Activated CD8-positive, alpha-beta T cell treated with anti-CD3 and anti-CD28 coated beads for 36 hours (primary cell): ENCODE measurements at regions not wholly inside any gene's neighbourhood (a gene's known extent, or its start where the extent isn't known, plus 50 kb on each side); places are given as distances from the start of the nearest gene placed in this dataset.

Experiments
- ATAC-seq: fragments of 200-7000 bp; cut with Tn5 transposase; one replicate; pipeline ENCODE4 v1.10.0; 2021; ENCODE audit warnings: mild to moderate bottlenecking, moderate library complexity
- CTCF ChIA-PET: fragments of 350-600 bp; sonication (Branson Sonifier 250); formaldehyde crosslinking; loops from one replicate; lab custom pipeline; 2021; ENCODE audit warnings: antibody characterized with exemption; lab: Charles Lee
- POLR2A ChIA-PET: fragments of 350-600 bp; sonication (Branson Sonifier 250); formaldehyde crosslinking; loops from one replicate; lab custom pipeline; 2021; ENCODE audit warnings: antibody characterized with exemption; lab: Charles Lee
- DNase-seq: peaks from one replicate; pipeline ENCODE4 v3.0.0-alpha.2; 2020
- H3K27ac Mint-ChIP-seq: one replicate; pipeline ENCODE4 v1.8.0; 2021; ENCODE audit warnings: mild to moderate bottlenecking, mixed read lengths
- H3K27me3 Mint-ChIP-seq: one replicate; pipeline ENCODE4 v1.8.0; 2021; ENCODE audit warnings: mixed read lengths
- H3K36me3 Mint-ChIP-seq: one replicate; pipeline ENCODE4 v1.8.0; 2021; ENCODE audit warnings: low read depth, mixed read lengths
- H3K4me1 Mint-ChIP-seq: one replicate; pipeline ENCODE4 v1.8.0; 2021; ENCODE audit warnings: low read depth, mixed read lengths
- H3K4me3 Mint-ChIP-seq: one replicate; pipeline ENCODE4 v1.8.0; 2021; ENCODE audit warnings: mild to moderate bottlenecking, moderate library complexity, mixed read lengths
- H3K9me3 Mint-ChIP-seq: one replicate; pipeline ENCODE4 v1.8.0; 2021; ENCODE audit warnings: mixed read lengths
- intact Hi-C: fragments of 100-400 bp; cut with micrococcal nuclease; formaldehyde crosslinking; loops from one replicate; pipeline ENCODE4 v1.10.0; 2022
- TF ChIP-seq, protein P1 (sequence below): fragments of 200-600 bp; IDR thresholded peaks from one replicate; pipeline ENCODE4 v1.8.0; 2022; ENCODE audit warnings: antibody characterized with exemption, mild to moderate bottlenecking

DNA sequence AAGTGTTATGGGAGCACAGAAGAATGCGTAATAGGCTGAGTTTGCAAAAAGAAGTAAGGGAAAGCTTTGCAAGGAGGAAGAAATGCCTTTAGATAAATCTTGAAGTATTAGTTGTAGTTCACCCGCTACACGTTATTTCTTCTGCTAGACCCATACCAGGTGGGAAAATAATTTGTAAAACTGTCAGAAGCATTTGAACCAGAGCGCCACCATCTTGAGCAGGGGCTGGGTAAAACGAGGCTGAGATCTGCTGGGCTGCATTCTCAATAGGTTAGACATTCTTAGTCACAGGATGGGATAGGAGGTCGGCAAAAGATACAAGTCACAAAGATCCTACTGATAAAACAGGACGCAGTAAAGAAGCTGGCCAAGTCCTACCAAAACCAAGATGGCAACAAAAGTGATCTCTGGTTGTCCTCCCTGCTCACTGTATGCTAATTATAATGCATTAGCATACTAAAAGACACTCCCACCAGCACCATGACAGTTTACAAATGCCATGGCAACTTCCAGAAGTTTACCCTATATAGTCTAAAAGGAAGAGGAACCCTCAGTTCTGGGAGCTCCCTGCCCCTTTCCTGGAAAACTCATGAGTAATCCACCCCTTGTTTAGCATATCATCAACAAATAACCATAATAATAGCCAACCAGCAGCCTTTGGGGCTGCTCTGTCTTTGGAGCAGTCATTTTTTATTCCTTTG lies 50.0 kb upstream of the ZNF280D start:
- Mint-ChIP-seq H3K27ac (no peak overlapping the region), H3K27me3 (peaks cover 2% of the 10 kb centered on the region), H3K9me3 (peaks cover 4% of the 10 kb centered on the region), H3K4me3 (no peak overlapping the region), H3K4me1 (peaks cover 19% of the 10 kb centered on the region), H3K36me3 (peaks cover 4% of the 10 kb centered on the region)
- ATAC-seq (no peak), DNase-seq (no peak)
- intact Hi-C loops = no loop called here
- ChIA-PET CTCF (interaction anchor here (0.8 kb wide), 1 partner anchor 25 kb away, joined by 3 read pairs; no protein-coding TSS in a partner anchor), POLR2A (interaction anchor here (1.2 to 1.6 kb wide), 2 partner anchors 49 to 51 kb away, joined by 4 read pairs; partner anchors contain the start of gene ZNF280D)
- TF ChIP-seq, protein P1, sequence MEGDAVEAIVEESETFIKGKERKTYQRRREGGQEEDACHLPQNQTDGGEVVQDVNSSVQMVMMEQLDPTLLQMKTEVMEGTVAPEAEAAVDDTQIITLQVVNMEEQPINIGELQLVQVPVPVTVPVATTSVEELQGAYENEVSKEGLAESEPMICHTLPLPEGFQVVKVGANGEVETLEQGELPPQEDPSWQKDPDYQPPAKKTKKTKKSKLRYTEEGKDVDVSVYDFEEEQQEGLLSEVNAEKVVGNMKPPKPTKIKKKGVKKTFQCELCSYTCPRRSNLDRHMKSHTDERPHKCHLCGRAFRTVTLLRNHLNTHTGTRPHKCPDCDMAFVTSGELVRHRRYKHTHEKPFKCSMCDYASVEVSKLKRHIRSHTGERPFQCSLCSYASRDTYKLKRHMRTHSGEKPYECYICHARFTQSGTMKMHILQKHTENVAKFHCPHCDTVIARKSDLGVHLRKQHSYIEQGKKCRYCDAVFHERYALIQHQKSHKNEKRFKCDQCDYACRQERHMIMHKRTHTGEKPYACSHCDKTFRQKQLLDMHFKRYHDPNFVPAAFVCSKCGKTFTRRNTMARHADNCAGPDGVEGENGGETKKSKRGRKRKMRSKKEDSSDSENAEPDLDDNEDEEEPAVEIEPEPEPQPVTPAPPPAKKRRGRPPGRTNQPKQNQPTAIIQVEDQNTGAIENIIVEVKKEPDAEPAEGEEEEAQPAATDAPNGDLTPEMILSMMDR = no peak
